ENCODE measurements at regions not wholly inside any gene's neighbourhood (a gene's known extent, or its start where the extent isn't known, plus 50 kb on each side); places are given as distances from the start of the nearest gene placed in this dataset.
A peak's percentile ranks its signal among the peaks of the same experiment; 100 is the strongest.

DNA sequence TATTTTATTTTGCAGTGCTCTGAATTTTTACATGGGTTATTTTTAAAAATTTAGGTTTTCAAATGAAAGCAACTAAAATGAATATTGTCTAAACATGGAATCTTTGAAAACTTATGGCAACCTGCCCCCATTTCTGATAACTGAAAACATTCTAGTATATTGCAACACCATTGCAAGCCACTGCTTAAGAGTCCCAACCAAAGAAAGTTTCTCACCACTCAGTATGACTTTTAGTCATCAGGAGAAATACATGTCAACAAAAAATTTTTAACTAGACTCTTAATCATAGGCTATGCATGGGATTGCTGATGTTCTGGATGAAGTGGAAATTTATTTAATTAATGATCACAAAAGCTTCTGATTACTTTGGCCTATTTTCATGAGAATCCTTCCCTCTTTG, 112.1 kb downstream of the TNFSF18 start:
- intact Hi-C loops (cut with micrococcal nuclease; ENCODE audit: unreplicated experiment) = no loop called here

GRCh38 chr1:172939475-172939874, 111.3 kb downstream of the TNFSF18 start:
- CTCF ChIA-PET = no interaction called here
- intact Hi-C loops (cut with micrococcal nuclease; ENCODE audit: unreplicated experiment) = no loop called here
- DNase-seq (ENCODE audit: low spot score) = peak; percentile 28
- no peaks in the 10 kb centered on the region for H3K27me3 ChIP-seq (replicated peaks; ENCODE audit: insufficient read depth, low read depth, low read length, poor library complexity)
- POLR2A ChIA-PET (ENCODE audit: low non-redundant PET) = no interaction called here
- BruUV-seq (replicated peaks) = no TSS peak
- H3K36me3 ChIP-seq (ENCODE audit: insufficient read depth, low read length, poor library complexity, severe bottlenecking) = no peaks in the 10 kb centered on the region
- H3K9me3 ChIP-seq (ENCODE audit: low read depth, low read length, poor library complexity, severe bottlenecking) = no peaks in the 10 kb centered on the region
- H3K27ac ChIP-seq (ENCODE audit: low read depth, low read length, poor library complexity, severe bottlenecking) = peak overlapping the region; percentile 24
- peaks cover 28% of the 10 kb centered on the region for H3K4me1 ChIP-seq (ENCODE audit: insufficient read depth, low read length, poor library complexity, severe bottlenecking)
- H3K4me3 ChIP-seq (ENCODE audit: low read depth, low read length, poor library complexity, severe bottlenecking) = no peak overlapping the region
- TF ChIP-seq, protein P1, sequence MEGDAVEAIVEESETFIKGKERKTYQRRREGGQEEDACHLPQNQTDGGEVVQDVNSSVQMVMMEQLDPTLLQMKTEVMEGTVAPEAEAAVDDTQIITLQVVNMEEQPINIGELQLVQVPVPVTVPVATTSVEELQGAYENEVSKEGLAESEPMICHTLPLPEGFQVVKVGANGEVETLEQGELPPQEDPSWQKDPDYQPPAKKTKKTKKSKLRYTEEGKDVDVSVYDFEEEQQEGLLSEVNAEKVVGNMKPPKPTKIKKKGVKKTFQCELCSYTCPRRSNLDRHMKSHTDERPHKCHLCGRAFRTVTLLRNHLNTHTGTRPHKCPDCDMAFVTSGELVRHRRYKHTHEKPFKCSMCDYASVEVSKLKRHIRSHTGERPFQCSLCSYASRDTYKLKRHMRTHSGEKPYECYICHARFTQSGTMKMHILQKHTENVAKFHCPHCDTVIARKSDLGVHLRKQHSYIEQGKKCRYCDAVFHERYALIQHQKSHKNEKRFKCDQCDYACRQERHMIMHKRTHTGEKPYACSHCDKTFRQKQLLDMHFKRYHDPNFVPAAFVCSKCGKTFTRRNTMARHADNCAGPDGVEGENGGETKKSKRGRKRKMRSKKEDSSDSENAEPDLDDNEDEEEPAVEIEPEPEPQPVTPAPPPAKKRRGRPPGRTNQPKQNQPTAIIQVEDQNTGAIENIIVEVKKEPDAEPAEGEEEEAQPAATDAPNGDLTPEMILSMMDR (conservative IDR thresholded peaks at IDR 0.05; ENCODE audit: low read depth, low read length) = no peak
- TF ChIP-seq EZH2 (IDR thresholded peaks at IDR 0.05; ENCODE audit: borderline replicate concordance, low read depth, low read length, poor library complexity, severe bottlenecking) = no peak

More for the DNA sequence above, 112.1 kb downstream of the TNFSF18 start:
- no peak for TF ChIP-seq EZH2 (IDR thresholded peaks at IDR 0.05; ENCODE audit: borderline replicate concordance, low read depth, low read length, poor library complexity, severe bottlenecking)
- TF ChIP-seq, protein P1 (conservative IDR thresholded peaks at IDR 0.05; ENCODE audit: low read depth, low read length) = no peak
- no TSS peak for BruUV-seq (replicated peaks)
- Histone ChIP-seq H3K4me3 (ENCODE audit: low read depth, low read length, poor library complexity, severe bottlenecking) (no peak overlapping the region), H3K9me3 (ENCODE audit: low read depth, low read length, poor library complexity, severe bottlenecking) (no peaks in the 10 kb centered on the region), H3K4me1 (ENCODE audit: insufficient read depth, low read length, poor library complexity, severe bottlenecking) (peaks cover 36% of the 10 kb centered on the region), H3K27ac (ENCODE audit: low read depth, low read length, poor library complexity, severe bottlenecking) (no peak overlapping the region), H3K36me3 (ENCODE audit: insufficient read depth, low read length, poor library complexity, severe bottlenecking) (no peaks in the 10 kb centered on the region), H3K27me3 (replicated peaks; ENCODE audit: insufficient read depth, low read depth, low read length, poor library complexity) (no peaks in the 10 kb centered on the region)
- no peak for DNase-seq (ENCODE audit: low spot score)
- ChIA-PET POLR2A (ENCODE audit: low non-redundant PET) (no interaction called here), CTCF (no interaction called here)

- POLR2A ChIA-PET (ENCODE audit: low non-redundant PET) = no interaction called here
- peak overlapping the region; percentile 24 for H3K27ac ChIP-seq (ENCODE audit: low read depth, low read length, poor library complexity, severe bottlenecking)
Observed at GRCh38 chr1:172940174-172940855, 110.4 kb downstream of the TNFSF18 start.

More at GRCh38 chr1:172940174-172940855, 110.4 kb downstream of the TNFSF18 start:
- Histone ChIP-seq H3K36me3 (ENCODE audit: insufficient read depth, low read length, poor library complexity, severe bottlenecking) (no peaks in the 10 kb centered on the region), H3K9me3 (ENCODE audit: low read depth, low read length, poor library complexity, severe bottlenecking) (no peaks in the 10 kb centered on the region), H3K27me3 (replicated peaks; ENCODE audit: insufficient read depth, low read depth, low read length, poor library complexity) (no peaks in the 10 kb centered on the region), H3K4me1 (ENCODE audit: insufficient read depth, low read length, poor library complexity, severe bottlenecking) (peaks cover 21% of the 10 kb centered on the region), H3K4me3 (ENCODE audit: low read depth, low read length, poor library complexity, severe bottlenecking) (no peak overlapping the region)
- DNase-seq (ENCODE audit: low spot score) = peak; percentile 62
- intact Hi-C loops (cut with micrococcal nuclease; ENCODE audit: unreplicated experiment) = no loop called here
- CTCF ChIA-PET = interaction anchor here (1.1 kb wide), 1 partner anchor 262 kb away, joined by 4 read pairs; no protein-coding TSS in a partner anchor
- no peak for TF ChIP-seq EZH2 (IDR thresholded peaks at IDR 0.05; ENCODE audit: borderline replicate concordance, low read depth, low read length, poor library complexity, severe bottlenecking)
- TF ChIP-seq, protein P1 (conservative IDR thresholded peaks at IDR 0.05; ENCODE audit: low read depth, low read length) = no peak
- BruUV-seq (replicated peaks) = no TSS peak
